Amniotic stem cell (primary cell): ENCODE measurements at regions not wholly inside any gene's neighbourhood (a gene's known extent, or its start where the extent isn't known, plus 50 kb on each side); places are given as distances from the start of the nearest gene placed in this dataset.

Source experiments
- DNase-seq: peaks from one replicate; lab custom pipeline; 2025; lab: John Stamatoyannopoulos, UW

GRCh38 chr2:6288791-6289190 is 576.9 kb downstream of the CMPK2 start:
- DNase-seq, result no peak

- DNase-seq, result no peak
Observed at GRCh38 chr2:6290217-6291015, 575.3 kb downstream of the CMPK2 start.

- DNase-seq, result no peak
Observed at GRCh38 chr2:6294791-6295190, 570.9 kb downstream of the CMPK2 start.

- no peak for DNase-seq
Observed at GRCh38 chr2:6297238-6297637, 568.5 kb downstream of the CMPK2 start.

- no peak for DNase-seq
Observed at GRCh38 chr2:6301426-6301825, 564.3 kb downstream of the CMPK2 start.

- no peak for DNase-seq
Observed at GRCh38 chr2:6308986-6309385, 556.7 kb downstream of the CMPK2 start.

- no peak for DNase-seq
Observed at GRCh38 chr2:6309415-6310255, 556.1 kb downstream of the CMPK2 start.

- no peak for DNase-seq
Observed at GRCh38 chr2:6310256-6311215, 555.2 kb downstream of the CMPK2 start.

GRCh38 chr2:6312367-6312766 is 553.3 kb downstream of the CMPK2 start:
- DNase-seq, result no peak

GRCh38 chr2:6314218-6314960 is 551.3 kb downstream of the CMPK2 start:
- DNase-seq, result no peak

GRCh38 chr2:6325616-6326015 is 540.1 kb downstream of the CMPK2 start:
- DNase-seq, result no peak

- no peak for DNase-seq
Observed at GRCh38 chr2:6326958-6327357, 538.7 kb downstream of the CMPK2 start.

GRCh38 chr2:6336752-6337471 is 528.8 kb downstream of the CMPK2 start:
- no peak for DNase-seq

GRCh38 chr2:6337472-6337820 is 528.3 kb downstream of the CMPK2 start:
- DNase-seq, result no peak

GRCh38 chr2:6341588-6342129 is 524.0 kb downstream of the CMPK2 start:
- no peak for DNase-seq

GRCh38 chr2:6342273-6342920 is 523.3 kb downstream of the CMPK2 start:
- no peak for DNase-seq

- no peak for DNase-seq
Observed at GRCh38 chr2:6343076-6343475, 522.6 kb downstream of the CMPK2 start.

GRCh38 chr2:6352247-6352646 is 513.5 kb downstream of the CMPK2 start:
- DNase-seq, result no peak

GRCh38 chr2:6352906-6353515 is 512.7 kb downstream of the CMPK2 start:
- DNase-seq, result peak; percentile 57

- DNase-seq, result no peak
Observed at GRCh38 chr2:6353669-6354068, 512.0 kb downstream of the CMPK2 start.
